Sigmoid colon (tissue), 3 donors: ENCODE measurements at regions not wholly inside any gene's neighbourhood (a gene's known extent, or its start where the extent isn't known, plus 50 kb on each side); places are given as distances from the start of the nearest gene placed in this dataset.

ENCODE experiments used
- CTCF ChIP-seq, 4 experiments: fragments of 450-650 bp in 3 of 4; fragments of 200-600 bp in 1 of 4; IDR thresholded peaks; one replicate each; pipeline ENCODE4 v1.5.1; 2016 to 2019; ENCODE audit warnings: antibody characterized with exemption in 4 of 4, mild to moderate bottlenecking in 3 of 4, moderate library complexity in 2 of 4
- POLR2A ChIP-seq, 2 donors: fragments of 450-650 bp; IDR thresholded peaks; one replicate each; pipeline ENCODE4 v1.6.1; 2016; ENCODE audit warnings: antibody characterized with exemption in 2 of 2, mild to moderate bottlenecking in 2 of 2, moderate library complexity in 2 of 2

- no peak for TF ChIP-seq CTCF (IDR thresholded peaks at IDR 0.05)
- no peak for TF ChIP-seq POLR2A (IDR thresholded peaks at IDR 0.05)
Measured at GRCh38 chr5:23303836-23304235, 203.6 kb upstream of the PRDM9 start.
